ENCODE measurements at regions not wholly inside any gene's neighbourhood (a gene's known extent, or its start where the extent isn't known, plus 50 kb on each side); places are given as distances from the start of the nearest gene placed in this dataset.

- no peaks in the 10 kb centered on the region for H3K9me3 ChIP-seq (ENCODE audit: control insufficient read depth in 4 of 4, low read length in 3 of 4)
- WGBS = 72% methylated on average over 2 of the region's 2 CpGs
- no peaks in the 10 kb centered on the region for H3K36me3 ChIP-seq (ENCODE audit: control insufficient read depth in 4 of 4, insufficient read depth in 3 of 4, low read depth in 1 of 4, low read length in 3 of 4)
- no peak overlapping the region for H3K4me3 ChIP-seq (ENCODE audit: low read depth in 1 of 3, low read length in 3 of 3)
- DNase-seq (ENCODE audit: low spot score) = no peak
- no peak overlapping the region for H3K27ac ChIP-seq (ENCODE audit: low read depth in 1 of 2, low read length in 2 of 2)
- H3K27me3 ChIP-seq (ENCODE audit: control insufficient read depth in 4 of 4, insufficient read depth in 4 of 4, low read length in 3 of 4) = peaks cover 0 to 3% (median 0%) of the 10 kb centered on the region in 4 donors
- TF ChIP-seq GABPA (IDR thresholded peaks at IDR 0.05 in 1 of 2, conservative IDR thresholded peaks at IDR 0.05 in 1 of 2) = no peak
- no peak for TF ChIP-seq EGR1 (IDR thresholded peaks at IDR 0.05; ENCODE audit: low read depth in 2 of 2)
- no peak for TF ChIP-seq RXRA (IDR thresholded peaks at IDR 0.05)
- TF ChIP-seq SP1 (IDR thresholded peaks at IDR 0.05) = no peak
- no peak for TF ChIP-seq FOXA2 (IDR thresholded peaks at IDR 0.05)
- TF ChIP-seq REST (IDR thresholded peaks at IDR 0.05) = no peak
- TF ChIP-seq ZBTB33 (IDR thresholded peaks at IDR 0.05) = no peak
- no peak for TF ChIP-seq CTCF (IDR thresholded peaks at IDR 0.05; ENCODE audit: low read depth, low read length, missing input control)
- TF ChIP-seq JUND (IDR thresholded peaks at IDR 0.05) = no peak
- TF ChIP-seq NR2F2 (IDR thresholded peaks at IDR 0.05) = no peak
- TF ChIP-seq TAF1 (conservative IDR thresholded peaks at IDR 0.05) = no peak
- no peak for TF ChIP-seq FOXA1 (IDR thresholded peaks at IDR 0.05)
- TF ChIP-seq HNF4G (IDR thresholded peaks at IDR 0.05) = no peak
- no peak for TF ChIP-seq RAD21 (IDR thresholded peaks at IDR 0.05)
- no peak for TF ChIP-seq HNF4A (conservative IDR thresholded peaks at IDR 0.05)
- H3K9ac ChIP-seq (ENCODE audit: low read depth in 1 of 2, low read length in 2 of 2) = no peak overlapping the region
- no peaks in the 10 kb centered on the region for H3K4me1 ChIP-seq (ENCODE audit: control insufficient read depth in 4 of 4, insufficient read depth in 4 of 4, low read length in 3 of 4)
Observed at GRCh38 chr12:43273467-43273866, 278.5 kb downstream of the ADAMTS20 start.

- H3K27ac ChIP-seq (ENCODE audit: low read depth in 1 of 2, low read length in 2 of 2) = no peak overlapping the region
- H3K9me3 ChIP-seq (ENCODE audit: control insufficient read depth in 4 of 4, low read length in 3 of 4) = no peaks in the 10 kb centered on the region
- H3K36me3 ChIP-seq (ENCODE audit: control insufficient read depth in 4 of 4, insufficient read depth in 3 of 4, low read depth in 1 of 4, low read length in 3 of 4) = no peaks in the 10 kb centered on the region
- peaks cover 0 to 5% (median 0%) of the 10 kb centered on the region in 4 donors for H3K27me3 ChIP-seq (ENCODE audit: control insufficient read depth in 4 of 4, insufficient read depth in 4 of 4, low read length in 3 of 4)
- no peak for DNase-seq (ENCODE audit: low spot score)
- no peak overlapping the region for H3K4me3 ChIP-seq (ENCODE audit: low read depth in 1 of 3, low read length in 3 of 3)
- no peak for TF ChIP-seq REST (IDR thresholded peaks at IDR 0.05)
- TF ChIP-seq YY1 (IDR thresholded peaks at IDR 0.05) = no peak
- TF ChIP-seq GABPA (IDR thresholded peaks at IDR 0.05 in 1 of 2, conservative IDR thresholded peaks at IDR 0.05 in 1 of 2) = no peak
- no peak for TF ChIP-seq HNF4G (IDR thresholded peaks at IDR 0.05)
- no peak for TF ChIP-seq CTCF (IDR thresholded peaks at IDR 0.05; ENCODE audit: low read depth, low read length, missing input control)
- no peak for TF ChIP-seq ATF3 (IDR thresholded peaks at IDR 0.05)
- TF ChIP-seq JUND (IDR thresholded peaks at IDR 0.05) = no peak
- TF ChIP-seq TAF1 (conservative IDR thresholded peaks at IDR 0.05) = no peak
- TF ChIP-seq FOXA2 (IDR thresholded peaks at IDR 0.05) = no peak
- TF ChIP-seq NR2F2 (IDR thresholded peaks at IDR 0.05) = no peak
- TF ChIP-seq EGR1 (IDR thresholded peaks at IDR 0.05; ENCODE audit: low read depth in 2 of 2) = no peak
- no peak for TF ChIP-seq RAD21 (IDR thresholded peaks at IDR 0.05)
- no peak for TF ChIP-seq FOXA1 (IDR thresholded peaks at IDR 0.05)
- 54% methylated on average over 2 of the region's 2 CpGs for WGBS
- H3K9ac ChIP-seq (ENCODE audit: low read depth in 1 of 2, low read length in 2 of 2) = no peak overlapping the region
- no peaks in the 10 kb centered on the region for H3K4me1 ChIP-seq (ENCODE audit: control insufficient read depth in 4 of 4, insufficient read depth in 4 of 4, low read length in 3 of 4)
Observed at GRCh38 chr12:43271659-43272058, 280.3 kb downstream of the ADAMTS20 start.

Data from liver (tissue), 8 donors.